Fibroblast of lung (primary cell): ENCODE measurements at regions not wholly inside any gene's neighbourhood (a gene's known extent, or its start where the extent isn't known, plus 50 kb on each side); places are given as distances from the start of the nearest gene placed in this dataset.

Experiments
- DNase-seq, 2 donors: peaks; one replicate each; pipeline versions ENCODE4 v3.0.0 to v3.0.0-alpha.2; 2010; ENCODE audit warnings: low read depth in 2 of 2
- H2AFZ ChIP-seq: 2 replicates; pipeline ENCODE4 v1.5.1; 2012; ENCODE audit warnings: low read length, control low read depth, inconsistent platforms
- H3K27ac ChIP-seq: 2 replicates; pipeline ENCODE4 v1.5.1; 2011; ENCODE audit warnings: low read length, control low read depth; ENCODE audit not compliant: insufficient read depth
- H3K27me3 ChIP-seq: 2 replicates; pipeline ENCODE4 v1.5.1; 2011; ENCODE audit warnings: mild to moderate bottlenecking, low read length; ENCODE audit not compliant: control insufficient read depth, insufficient read depth
- H3K36me3 ChIP-seq: 2 replicates; pipeline ENCODE4 v1.5.1; 2011; ENCODE audit warnings: low read length; ENCODE audit not compliant: control insufficient read depth, insufficient read depth
- H3K4me1 ChIP-seq: 2 replicates; pipeline ENCODE4 v1.5.1; 2011; ENCODE audit warnings: low read length; ENCODE audit not compliant: control insufficient read depth, insufficient read depth; ENCODE audit errors: extremely low read depth
- H3K4me2 ChIP-seq: 2 replicates; pipeline ENCODE4 v1.5.1; 2011; ENCODE audit warnings: low read length, control low read depth; ENCODE audit not compliant: insufficient read depth; ENCODE audit errors: extremely low read depth
- H3K4me3 ChIP-seq, 4 experiments: fragments of 200-600 bp in 1 of 4; sonication (generic) in 1 of 4; replicated peaks in 1 of 4; 2 replicates each; pipeline ENCODE4 v1.5.1; 2011 to 2016; ENCODE audit warnings: low read length in 4 of 4, low read depth in 3 of 4, mild to moderate bottlenecking in 3 of 4, control low read depth in 2 of 4, inconsistent platforms in 1 of 4, mixed read lengths in 1 of 4; ENCODE audit not compliant: insufficient read depth in 1 of 4; ENCODE audit errors: control extremely low read depth in 1 of 4
- H3K79me2 ChIP-seq: 2 replicates; pipeline ENCODE4 v1.5.1; 2012; ENCODE audit warnings: mild to moderate bottlenecking, low read length, inconsistent platforms; ENCODE audit not compliant: control insufficient read depth, insufficient read depth
- H3K9ac ChIP-seq: 2 replicates; pipeline ENCODE4 v1.5.1; 2011; ENCODE audit warnings: mild to moderate bottlenecking, low read length, control low read depth; ENCODE audit not compliant: insufficient read depth
- H3K9me3 ChIP-seq: 2 replicates; pipeline ENCODE4 v1.5.1; 2012; ENCODE audit warnings: low read depth, low read length; ENCODE audit not compliant: control insufficient read depth, insufficient read depth
- H4K20me1 ChIP-seq: 2 replicates; pipeline ENCODE4 v1.5.1; 2011; ENCODE audit warnings: low read length; ENCODE audit not compliant: control insufficient read depth, insufficient read depth; ENCODE audit errors: extremely low read depth
- CTCF ChIP-seq, 2 donors: IDR thresholded peaks in 1 of 2; conservative IDR thresholded peaks in 1 of 2; 1 replicate in 1 of 2; 2 replicates in 1 of 2; pipeline ENCODE4 v1.5.1; 2011 to 2012; ENCODE audit warnings: low read length in 2 of 2, control low read depth in 1 of 2, inconsistent platforms in 1 of 2, low read depth in 1 of 2, mild to moderate bottlenecking in 1 of 2
- EZH2 ChIP-seq: IDR thresholded peaks from 2 replicates; pipeline ENCODE4 v1.5.1; 2012; ENCODE audit warnings: low read length, control low read depth, mild to moderate bottlenecking; ENCODE audit errors: missing control alignments

GRCh38 chr1:29397256-29397590 is 160.9 kb downstream of the PTPRU start:
- Histone ChIP-seq H3K9ac (no peak overlapping the region), H3K79me2 (no peaks in the 10 kb centered on the region), H2AFZ (no peak overlapping the region), H3K4me1 (no peaks in the 10 kb centered on the region), H4K20me1 (no peaks in the 10 kb centered on the region), H3K27me3 (no peaks in the 10 kb centered on the region), H3K4me2 (no peak overlapping the region), H3K27ac (no peak overlapping the region), H3K4me3 (no peak overlapping the region), H3K36me3 (no peaks in the 10 kb centered on the region), H3K9me3 (no peaks in the 10 kb centered on the region)
- TF ChIP-seq EZH2 = no peak
- no peak for TF ChIP-seq CTCF (conservative IDR thresholded peaks at IDR 0.05 in 1 of 2, IDR thresholded peaks at IDR 0.05 in 1 of 2; ENCODE audit: low read depth in 1 of 2, low read length in 2 of 2)
- no peak for DNase-seq

- Histone ChIP-seq H3K9ac (no peak overlapping the region), H3K36me3 (no peaks in the 10 kb centered on the region), H4K20me1 (no peaks in the 10 kb centered on the region), H3K79me2 (no peaks in the 10 kb centered on the region), H3K27me3 (no peaks in the 10 kb centered on the region), H3K4me1 (no peaks in the 10 kb centered on the region), H3K27ac (no peak overlapping the region), H3K9me3 (no peaks in the 10 kb centered on the region), H3K4me3 (no peak overlapping the region), H3K4me2 (no peak overlapping the region), H2AFZ (no peak overlapping the region)
- peak in 1 of 2 donors; percentile 16 for DNase-seq
- TF ChIP-seq CTCF (conservative IDR thresholded peaks at IDR 0.05 in 1 of 2, IDR thresholded peaks at IDR 0.05 in 1 of 2; ENCODE audit: low read depth in 1 of 2, low read length in 2 of 2) (peak; percentile 21 to 29), EZH2 (no peak)
Measured at GRCh38 chr1:29396438-29397255, 160.3 kb downstream of the PTPRU start.

- Histone ChIP-seq H3K36me3 (no peaks in the 10 kb centered on the region), H3K4me1 (no peaks in the 10 kb centered on the region), H3K4me2 (no peak overlapping the region), H3K27me3 (no peaks in the 10 kb centered on the region), H2AFZ (no peak overlapping the region), H3K9me3 (no peaks in the 10 kb centered on the region), H4K20me1 (no peaks in the 10 kb centered on the region), H3K4me3 (no peak overlapping the region), H3K27ac (no peak overlapping the region), H3K79me2 (no peaks in the 10 kb centered on the region), H3K9ac (no peak overlapping the region)
- TF ChIP-seq CTCF (conservative IDR thresholded peaks at IDR 0.05 in 1 of 2, IDR thresholded peaks at IDR 0.05 in 1 of 2; ENCODE audit: low read depth in 1 of 2, low read length in 2 of 2) (no peak), EZH2 (no peak)
- DNase-seq = no peak
Measured at GRCh38 chr1:29395736-29396437, 159.6 kb downstream of the PTPRU start.
